Right lobe of liver (tissue), 6 donors: ENCODE measurements at regions not wholly inside any gene's neighbourhood (a gene's known extent, or its start where the extent isn't known, plus 50 kb on each side); places are given as distances from the start of the nearest gene placed in this dataset.

ENCODE experiments used
- ATAC-seq, 4 donors: fragments of 200-7000 bp; cut with Tn5 transposase; one replicate each; pipeline ENCODE4 v1.9.1; 2020; ENCODE audit warnings: mild to moderate bottlenecking in 4 of 4, moderate library complexity in 4 of 4
- DNase-seq, 3 donors: peaks; one replicate each; pipeline ENCODE4 v3.0.0-alpha.2; 2020
- H3K27ac ChIP-seq, 3 donors: fragments of 200-600 bp; one replicate each; pipeline ENCODE4 v1.8.0; 2022
- H3K27me3 ChIP-seq, 2 donors: fragments of 200-600 bp; one replicate each; pipeline ENCODE4 v1.8.0; 2022
- H3K36me3 ChIP-seq, 4 donors: fragments of 200-600 bp; sonication (generic) in 1 of 4; one replicate each; pipeline versions ENCODE4 v1.5.1 to v1.8.0; 2017 to 2022; ENCODE audit warnings: control low read depth in 1 of 4
- H3K4me1 ChIP-seq, 4 donors: fragments of 200-600 bp; sonication (generic) in 1 of 4; one replicate each; pipeline versions ENCODE4 v1.5.1 to v1.8.0; 2017 to 2022; ENCODE audit warnings: control low read depth in 1 of 4
- H3K4me3 ChIP-seq, 3 donors: fragments of 200-600 bp; one replicate each; pipeline ENCODE4 v1.8.0; 2022
- H3K9me3 ChIP-seq, 4 donors: fragments of 200-600 bp; sonication (generic) in 1 of 4; one replicate each; pipeline versions ENCODE4 v1.5.1 to v1.8.0; 2017 to 2022; ENCODE audit warnings: control low read depth in 1 of 4
- POLR2A ChIP-seq: fragments of 450-650 bp; IDR thresholded peaks from one replicate; pipeline ENCODE4 v1.6.1; 2017; ENCODE audit warnings: antibody characterized with exemption, mild to moderate bottlenecking
- WGBS: methylation state at CpG from one replicate; pipeline ENCODE4 v1.1.6; 2018; ENCODE audit warnings: low coverage, low lambda C conversion rate; ENCODE audit not compliant: insufficient coverage; ENCODE audit errors: missing lambda C conversion rate; 5-methylcytosine and 5-hydroxymethylcytosine counted together
- intact Hi-C, 2 donors: fragments of 100-400 bp; cut with DNase I; formaldehyde crosslinking; loops; one replicate each; pipeline versions ENCODE4 v1.11.2 to v1.14.1; 2022
- TF ChIP-seq, protein P1 (sequence below), 4 donors: fragments of 200-600 bp in 3 of 4; fragments of 450-650 bp in 1 of 4; IDR thresholded peaks; one replicate each; pipeline versions ENCODE4 v1.5.1 to v1.8.0; 2016 to 2022; ENCODE audit warnings: antibody characterized with exemption in 4 of 4, mild to moderate bottlenecking in 2 of 4
- donor health status: DM: no; HTN: yes; CAD: no.
- donor health status: DM: no; HTN: no; CAD: no.
- donor health status: DM: no; HTN: no; CAD: no.
- donor health status: DM: no; HTN: yes; CAD: no.
- donor health status: DM: no; HTN: yes; CAD: no.

DNA sequence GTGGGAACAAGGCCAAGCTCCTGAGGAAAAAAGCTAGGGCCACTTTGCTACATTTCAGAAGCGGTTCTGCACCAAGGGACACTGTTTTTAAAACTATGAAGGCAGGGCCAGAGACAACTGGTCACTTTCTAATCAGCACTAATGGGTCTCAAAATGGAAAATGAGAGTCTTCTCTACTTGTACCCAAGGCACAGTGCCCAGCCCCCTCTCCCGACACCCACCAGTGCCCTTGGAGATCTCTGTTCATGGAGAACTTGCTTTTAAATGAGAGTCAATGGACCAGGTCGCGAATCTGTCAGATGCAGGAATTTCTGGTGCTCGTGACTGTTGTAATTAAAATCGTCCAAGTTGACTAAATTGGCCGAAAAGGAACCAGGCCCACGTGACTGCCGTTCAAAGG, 591.6 kb downstream of the BCOR start:
- Histone ChIP-seq H3K36me3 (no peaks in the 10 kb centered on the region), H3K27me3 (no peaks in the 10 kb centered on the region), H3K4me3 (no peak overlapping the region), H3K9me3 (peaks cover 0 to 7% (median 0%) of the 10 kb centered on the region in 4 donors), H3K4me1 (no peaks in the 10 kb centered on the region), H3K27ac (no peak overlapping the region)
- no peak for DNase-seq
- ATAC-seq, result no peak
- TF ChIP-seq POLR2A, result no peak
- TF ChIP-seq, protein P1, sequence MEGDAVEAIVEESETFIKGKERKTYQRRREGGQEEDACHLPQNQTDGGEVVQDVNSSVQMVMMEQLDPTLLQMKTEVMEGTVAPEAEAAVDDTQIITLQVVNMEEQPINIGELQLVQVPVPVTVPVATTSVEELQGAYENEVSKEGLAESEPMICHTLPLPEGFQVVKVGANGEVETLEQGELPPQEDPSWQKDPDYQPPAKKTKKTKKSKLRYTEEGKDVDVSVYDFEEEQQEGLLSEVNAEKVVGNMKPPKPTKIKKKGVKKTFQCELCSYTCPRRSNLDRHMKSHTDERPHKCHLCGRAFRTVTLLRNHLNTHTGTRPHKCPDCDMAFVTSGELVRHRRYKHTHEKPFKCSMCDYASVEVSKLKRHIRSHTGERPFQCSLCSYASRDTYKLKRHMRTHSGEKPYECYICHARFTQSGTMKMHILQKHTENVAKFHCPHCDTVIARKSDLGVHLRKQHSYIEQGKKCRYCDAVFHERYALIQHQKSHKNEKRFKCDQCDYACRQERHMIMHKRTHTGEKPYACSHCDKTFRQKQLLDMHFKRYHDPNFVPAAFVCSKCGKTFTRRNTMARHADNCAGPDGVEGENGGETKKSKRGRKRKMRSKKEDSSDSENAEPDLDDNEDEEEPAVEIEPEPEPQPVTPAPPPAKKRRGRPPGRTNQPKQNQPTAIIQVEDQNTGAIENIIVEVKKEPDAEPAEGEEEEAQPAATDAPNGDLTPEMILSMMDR (IDR thresholded peaks at IDR 0.05), result no peak
- WGBS, result 66% methylated on average over 9 of the region's 9 CpGs
- intact Hi-C loops, result no loop called here

GRCh38 chrX:39507034-39507433, 590.7 kb downstream of the BCOR start:
- H3K4me1 ChIP-seq, result no peaks in the 10 kb centered on the region
- H3K27me3 ChIP-seq, result no peaks in the 10 kb centered on the region
- TF ChIP-seq, protein P1 (IDR thresholded peaks at IDR 0.05), result no peak
- TF ChIP-seq POLR2A, result no peak
- no peak overlapping the region for H3K27ac ChIP-seq
- H3K4me3 ChIP-seq, result no peak overlapping the region
- H3K9me3 ChIP-seq, result peaks cover 0 to 7% (median 0%) of the 10 kb centered on the region in 4 donors
- 50% methylated on average over 2 of the region's 8 CpGs for WGBS
- H3K36me3 ChIP-seq, result no peaks in the 10 kb centered on the region
- ATAC-seq (no peak), DNase-seq (no peak)
- intact Hi-C loops, result no loop called here

DNA sequence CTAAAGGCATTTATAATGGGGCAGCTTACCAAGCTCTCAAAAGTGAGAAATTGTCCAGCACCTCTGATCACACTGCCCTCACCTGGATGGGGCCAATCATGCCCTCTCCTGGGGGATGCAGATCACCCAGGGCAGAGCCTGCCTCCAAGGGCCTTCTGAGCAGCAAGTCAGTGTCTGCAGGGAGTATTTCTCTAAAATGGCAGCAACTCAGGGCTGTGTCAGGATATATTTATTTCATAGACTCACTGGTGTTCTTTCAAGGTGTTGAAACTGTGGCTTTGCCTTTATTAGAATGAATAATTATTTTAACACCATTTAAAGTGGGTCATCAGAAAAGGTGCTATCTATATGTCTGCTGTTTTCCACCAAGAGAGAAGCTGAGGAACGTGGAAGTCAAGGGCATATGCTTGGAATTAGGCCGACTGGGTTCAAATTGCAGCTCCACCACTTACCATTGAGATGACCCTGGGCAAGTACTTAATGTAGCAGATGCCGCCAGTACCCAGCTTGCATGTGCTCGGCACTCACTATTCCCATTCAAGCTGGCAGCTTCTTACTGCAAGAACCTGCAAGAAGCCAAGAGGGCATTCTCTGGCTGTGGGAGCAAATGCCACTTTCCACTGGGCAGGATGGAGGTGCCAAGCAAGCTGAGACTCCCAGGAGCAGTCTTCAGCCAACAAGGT, 590.0 kb downstream of the BCOR start:
- intact Hi-C loops, result no loop called here
- Histone ChIP-seq H3K4me3 (no peak overlapping the region), H3K4me1 (no peaks in the 10 kb centered on the region), H3K27me3 (no peaks in the 10 kb centered on the region), H3K36me3 (no peaks in the 10 kb centered on the region), H3K27ac (no peak overlapping the region), H3K9me3 (peaks cover 0 to 7% (median 0%) of the 10 kb centered on the region in 4 donors)
- TF ChIP-seq, protein P1 (IDR thresholded peaks at IDR 0.05), result no peak
- TF ChIP-seq POLR2A, result no peak
- 63% methylated on average over 2 of the region's 4 CpGs for WGBS
- DNase-seq (no peak), ATAC-seq (no peak)

- intact Hi-C loops, result no loop called here
- H3K4me3 ChIP-seq, result no peak overlapping the region
- H3K27ac ChIP-seq, result no peak overlapping the region
- peaks cover 0 to 7% (median 0%) of the 10 kb centered on the region in 4 donors for H3K9me3 ChIP-seq
- ATAC-seq, result no peak
- WGBS, result 70% methylated on average over 4 of the region's 4 CpGs
- TF ChIP-seq, protein P1 (IDR thresholded peaks at IDR 0.05), result no peak
- TF ChIP-seq POLR2A, result no peak
- no peak for DNase-seq
- no peaks in the 10 kb centered on the region for H3K36me3 ChIP-seq
- no peaks in the 10 kb centered on the region for H3K4me1 ChIP-seq
- H3K27me3 ChIP-seq, result no peaks in the 10 kb centered on the region
These were observed 589.5 kb downstream of the BCOR start for GRCh38 chrX:39508300-39508692.
